Neutrophil (primary cell): ENCODE measurements at regions not wholly inside any gene's neighbourhood (a gene's known extent, or its start where the extent isn't known, plus 50 kb on each side); places are given as distances from the start of the nearest gene placed in this dataset.

Experiments
- H3K27ac ChIP-seq: fragments of 200-600 bp; sonication (generic); 2 replicates; pipeline ENCODE4 v1.5.1; 2016; ENCODE audit warnings: mild to moderate bottlenecking, moderate library complexity
- H3K27me3 ChIP-seq: fragments of 200-600 bp; sonication (generic); 2 replicates; pipeline ENCODE4 v1.6.0; 2016; ENCODE audit warnings: mild to moderate bottlenecking
- H3K36me3 ChIP-seq: fragments of 200-600 bp; sonication (generic); 2 replicates; pipeline ENCODE4 v1.5.1; 2017
- H3K4me1 ChIP-seq, 2 experiments: fragments of 200-600 bp in 1 of 2; sonication (generic) in 1 of 2; 1 replicate in 1 of 2; 2 replicates in 1 of 2; pipeline versions ENCODE4 v1.5.1 to v1.6.1; 2013 to 2016; ENCODE audit warnings: low read depth in 1 of 2, low read length in 1 of 2, mild to moderate bottlenecking in 1 of 2, moderate library complexity in 1 of 2; ENCODE audit not compliant: control insufficient read depth in 1 of 2, insufficient read depth in 1 of 2
- H3K4me3 ChIP-seq, 2 experiments: fragments of 200-600 bp in 1 of 2; sonication (generic) in 1 of 2; 1 replicate in 1 of 2; 2 replicates in 1 of 2; pipeline ENCODE4 v1.5.1; 2013 to 2016; ENCODE audit warnings: low read depth in 1 of 2, low read length in 1 of 2, mild to moderate bottlenecking in 1 of 2, moderate library complexity in 1 of 2
- H3K9me3 ChIP-seq: fragments of 200-600 bp; sonication (generic); 2 replicates; pipeline ENCODE4 v1.5.1; 2016
- TF ChIP-seq, protein P1 (sequence below): fragments of 200-600 bp; sonication (generic); IDR thresholded peaks from 2 replicates; pipeline ENCODE4 v1.5.1; 2016; ENCODE audit warnings: antibody characterized with exemption

DNA sequence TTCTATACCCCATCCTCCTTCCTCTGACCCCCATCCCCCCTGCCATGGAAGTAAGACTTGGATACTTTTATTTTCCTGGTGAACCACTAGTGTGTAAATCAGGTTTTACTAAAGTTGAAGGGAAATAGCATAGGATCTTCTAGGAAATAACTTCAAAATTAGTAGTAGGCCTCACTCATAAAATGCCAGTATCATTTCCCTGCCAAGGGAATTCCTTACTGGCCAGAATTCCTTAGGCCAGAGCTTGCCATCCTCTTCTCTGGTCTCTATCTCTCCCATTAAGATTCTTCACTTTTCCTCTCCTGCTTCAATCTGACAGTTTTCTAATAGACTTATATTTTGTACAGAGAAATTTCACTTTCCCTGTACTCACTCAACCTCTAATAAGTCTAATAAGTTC lies 322.8 kb upstream of the TANK start:
- Histone ChIP-seq H3K9me3 (no peaks in the 10 kb centered on the region), H3K4me3 (no peak overlapping the region), H3K27ac (no peak overlapping the region), H3K36me3 (no peaks in the 10 kb centered on the region), H3K27me3 (no peaks in the 10 kb centered on the region), H3K4me1 (no peaks in the 10 kb centered on the region)
- TF ChIP-seq, protein P1, sequence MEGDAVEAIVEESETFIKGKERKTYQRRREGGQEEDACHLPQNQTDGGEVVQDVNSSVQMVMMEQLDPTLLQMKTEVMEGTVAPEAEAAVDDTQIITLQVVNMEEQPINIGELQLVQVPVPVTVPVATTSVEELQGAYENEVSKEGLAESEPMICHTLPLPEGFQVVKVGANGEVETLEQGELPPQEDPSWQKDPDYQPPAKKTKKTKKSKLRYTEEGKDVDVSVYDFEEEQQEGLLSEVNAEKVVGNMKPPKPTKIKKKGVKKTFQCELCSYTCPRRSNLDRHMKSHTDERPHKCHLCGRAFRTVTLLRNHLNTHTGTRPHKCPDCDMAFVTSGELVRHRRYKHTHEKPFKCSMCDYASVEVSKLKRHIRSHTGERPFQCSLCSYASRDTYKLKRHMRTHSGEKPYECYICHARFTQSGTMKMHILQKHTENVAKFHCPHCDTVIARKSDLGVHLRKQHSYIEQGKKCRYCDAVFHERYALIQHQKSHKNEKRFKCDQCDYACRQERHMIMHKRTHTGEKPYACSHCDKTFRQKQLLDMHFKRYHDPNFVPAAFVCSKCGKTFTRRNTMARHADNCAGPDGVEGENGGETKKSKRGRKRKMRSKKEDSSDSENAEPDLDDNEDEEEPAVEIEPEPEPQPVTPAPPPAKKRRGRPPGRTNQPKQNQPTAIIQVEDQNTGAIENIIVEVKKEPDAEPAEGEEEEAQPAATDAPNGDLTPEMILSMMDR = no peak

DNA sequence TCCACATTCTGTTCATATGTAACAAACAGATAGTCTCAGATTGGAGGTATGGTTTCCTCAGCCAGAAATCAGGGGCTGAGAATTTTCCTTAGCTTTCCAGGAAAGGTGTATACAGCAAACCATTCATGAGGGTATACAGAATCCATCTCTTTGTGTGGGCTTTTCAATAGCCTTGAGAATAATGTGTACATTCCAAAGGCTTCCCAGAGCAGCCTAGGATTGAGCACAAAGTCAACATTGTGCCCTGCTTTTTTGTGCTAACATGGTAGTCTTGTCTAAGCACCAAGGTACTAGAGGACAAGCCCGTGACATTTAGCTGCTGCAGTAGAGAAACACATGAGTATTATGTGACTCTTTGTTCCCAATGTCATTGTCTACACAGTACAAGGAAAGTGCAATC lies 322.1 kb upstream of the TANK start:
- Histone ChIP-seq H3K4me1 (no peaks in the 10 kb centered on the region), H3K4me3 (no peak overlapping the region), H3K27ac (no peak overlapping the region), H3K27me3 (no peaks in the 10 kb centered on the region), H3K9me3 (peaks cover 7% of the 10 kb centered on the region), H3K36me3 (no peaks in the 10 kb centered on the region)
- TF ChIP-seq, protein P1 = no peak

GRCh38 chr2:160838691-160839090 lies 321.5 kb upstream of the TANK start:
- H3K4me3 ChIP-seq = no peak overlapping the region
- no peaks in the 10 kb centered on the region for H3K4me1 ChIP-seq
- no peaks in the 10 kb centered on the region for H3K36me3 ChIP-seq
- H3K27me3 ChIP-seq = no peaks in the 10 kb centered on the region
- H3K27ac ChIP-seq = no peak overlapping the region
- TF ChIP-seq, protein P1 = no peak
- peaks cover 7% of the 10 kb centered on the region for H3K9me3 ChIP-seq

DNA sequence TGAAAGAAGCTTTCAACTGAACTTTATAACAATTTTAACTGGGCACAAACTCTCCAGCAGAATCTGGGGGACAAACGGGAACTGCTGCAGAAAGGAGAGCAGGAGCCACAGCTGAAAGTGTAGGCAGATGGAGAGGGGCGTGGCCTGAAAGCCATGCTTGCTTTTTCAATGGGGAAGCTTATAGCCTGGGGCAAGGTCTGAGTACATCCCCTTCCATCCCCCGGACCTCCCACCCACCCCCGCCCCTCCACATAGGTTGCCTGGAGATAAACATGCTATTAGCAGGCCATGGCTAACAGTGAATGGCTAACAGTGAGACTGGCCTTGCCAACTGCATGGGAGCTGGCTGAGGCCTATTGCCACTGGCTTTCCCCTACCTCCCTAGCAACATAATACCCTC lies 317.9 kb upstream of the TANK start:
- Histone ChIP-seq H3K36me3 (no peaks in the 10 kb centered on the region), H3K4me1 (no peaks in the 10 kb centered on the region), H3K27ac (no peak overlapping the region), H3K27me3 (no peaks in the 10 kb centered on the region), H3K4me3 (no peak overlapping the region), H3K9me3 (peaks cover 9% of the 10 kb centered on the region)
- TF ChIP-seq, protein P1 = no peak

DNA sequence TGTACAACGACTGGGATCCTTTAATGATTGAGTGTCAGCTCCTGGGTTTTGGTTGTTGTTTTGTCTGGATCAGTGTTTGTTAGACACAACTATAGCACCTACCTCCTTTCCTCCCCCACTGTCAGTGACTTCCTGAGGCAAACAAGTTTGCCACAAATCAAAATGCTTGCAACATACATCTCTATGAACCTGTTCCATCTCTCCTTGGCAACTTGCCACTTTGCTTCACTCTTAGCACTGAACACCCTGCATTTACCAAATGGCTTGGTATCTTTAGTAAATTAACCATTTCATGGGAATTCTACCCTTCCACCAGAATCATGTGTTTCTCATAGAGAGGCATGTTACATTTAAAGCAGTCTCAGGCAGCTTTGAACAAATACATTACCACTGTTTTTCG lies 301.1 kb upstream of the TANK start:
- H3K4me3 ChIP-seq = no peak overlapping the region
- no peaks in the 10 kb centered on the region for H3K27me3 ChIP-seq
- TF ChIP-seq, protein P1 = no peak

DNA sequence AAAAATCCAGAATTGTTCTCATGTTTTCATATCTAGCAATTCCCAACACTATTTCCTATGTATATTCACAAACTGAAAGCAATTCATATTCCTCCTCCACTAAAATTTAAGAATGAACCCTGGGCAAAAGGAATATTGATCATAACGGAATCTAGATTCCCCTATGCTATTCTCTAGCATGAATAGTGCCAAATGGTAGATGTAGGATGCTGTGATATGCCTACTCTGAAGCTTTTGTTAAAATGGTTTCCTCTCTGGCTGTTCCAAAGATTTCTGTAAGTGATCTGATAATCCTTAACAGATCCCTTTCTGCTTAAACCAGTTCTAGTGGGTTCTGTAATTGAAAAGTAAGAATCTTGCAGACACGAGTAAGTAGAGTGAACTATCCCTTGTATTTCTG lies 298.0 kb upstream of the TANK start:
- H3K4me1 ChIP-seq = no peaks in the 10 kb centered on the region
- H3K36me3 ChIP-seq = no peaks in the 10 kb centered on the region
- H3K9me3 ChIP-seq = no peaks in the 10 kb centered on the region
- no peaks in the 10 kb centered on the region for H3K27me3 ChIP-seq
- TF ChIP-seq, protein P1 = no peak
- no peak overlapping the region for H3K4me3 ChIP-seq
- no peak overlapping the region for H3K27ac ChIP-seq

More for the DNA sequence above, 301.1 kb upstream of the TANK start:
- no peaks in the 10 kb centered on the region for H3K4me1 ChIP-seq
- no peaks in the 10 kb centered on the region for H3K36me3 ChIP-seq
- H3K9me3 ChIP-seq = no peaks in the 10 kb centered on the region
- H3K27ac ChIP-seq = no peak overlapping the region
